Liver (tissue), 3 donors: ENCODE measurements at regions not wholly inside any gene's neighbourhood (a gene's known extent, or its start where the extent isn't known, plus 50 kb on each side); places are given as distances from the start of the nearest gene placed in this dataset.

Experiments
- ATF3 ChIP-seq: IDR thresholded peaks from 2 replicates; pipeline ENCODE4 v1.6.1; 2016; ENCODE audit warnings: antibody characterized with exemption
- CTCF ChIP-seq: fragments of 150-350 bp; IDR thresholded peaks from 2 replicates; pipeline ENCODE4 v1.5.1; 2017; ENCODE audit warnings: improper control_type of control experiment, low read depth, low read length; ENCODE audit not compliant: missing input control
- MAX ChIP-seq: IDR thresholded peaks from 2 replicates; pipeline ENCODE4 v1.6.1; 2016; ENCODE audit warnings: antibody characterized with exemption
- RAD21 ChIP-seq, 2 donors: IDR thresholded peaks; 2 replicates each; pipeline ENCODE4 v1.6.1; 2016; ENCODE audit warnings: antibody characterized with exemption in 2 of 2, mild to moderate bottlenecking in 2 of 2
- REST ChIP-seq: IDR thresholded peaks from 2 replicates; pipeline ENCODE4 v1.6.1; 2016; ENCODE audit warnings: antibody characterized with exemption, mild to moderate bottlenecking
- YY1 ChIP-seq: IDR thresholded peaks from 2 replicates; pipeline ENCODE4 v1.6.1; 2016; ENCODE audit warnings: antibody characterized with exemption, mild to moderate bottlenecking
- donor health status: healthy.
- donor health status: healthy.

GRCh38 chr12:4026020-4026358 is 152.8 kb upstream of the PARP11 start:
- TF ChIP-seq CTCF: no peak
- TF ChIP-seq YY1: no peak
- no peak for TF ChIP-seq RAD21 (IDR thresholded peaks at IDR 0.05)
- no peak for TF ChIP-seq REST
- no peak for TF ChIP-seq ATF3
- no peak for TF ChIP-seq MAX
